Osteoblast (primary cell): ENCODE measurements at regions not wholly inside any gene's neighbourhood (a gene's known extent, or its start where the extent isn't known, plus 50 kb on each side); places are given as distances from the start of the nearest gene placed in this dataset.

Experiments used
- DNase-seq: peaks from one replicate; pipeline ENCODE4 v3.0.0; 2011; ENCODE audit warnings: low spot score, mixed read lengths; ENCODE audit not compliant: insufficient read length; ENCODE audit errors: missing footprints
- H2AFZ ChIP-seq: 2 replicates; pipeline ENCODE4 v1.6.0; 2011; ENCODE audit warnings: mild to moderate bottlenecking, low read length
- H3K27ac ChIP-seq: 2 replicates; pipeline ENCODE4 v1.5.1; 2011; ENCODE audit warnings: mild to moderate bottlenecking, low read depth, low read length, moderate library complexity
- H3K27me3 ChIP-seq: 2 replicates; pipeline ENCODE4 v1.6.0; 2012; ENCODE audit warnings: mild to moderate bottlenecking, control low read depth, inconsistent platforms, low read length, moderate library complexity; ENCODE audit not compliant: insufficient read depth
- H3K36me3 ChIP-seq: 2 replicates; pipeline ENCODE4 v1.5.1; 2011; ENCODE audit warnings: mild to moderate bottlenecking, low read length, control low read depth, moderate library complexity; ENCODE audit not compliant: insufficient read depth
- H3K4me1 ChIP-seq: 2 replicates; pipeline ENCODE4 v1.5.1; 2011; ENCODE audit warnings: mild to moderate bottlenecking, low read length, control low read depth, moderate library complexity; ENCODE audit not compliant: insufficient read depth
- H3K4me2 ChIP-seq: 2 replicates; pipeline ENCODE4 v1.6.0; 2011; ENCODE audit warnings: mild to moderate bottlenecking, low read length; ENCODE audit not compliant: insufficient read depth
- H3K4me3 ChIP-seq: fragments of 200-600 bp; sonication (generic); 3 replicates; pipeline ENCODE4 v1.5.1; 2012; ENCODE audit warnings: mild to moderate bottlenecking, low read length, inconsistent platforms; ENCODE audit not compliant: insufficient read depth
- H3K79me2 ChIP-seq: 2 replicates; pipeline ENCODE4 v1.6.0; 2012; ENCODE audit warnings: mild to moderate bottlenecking, low read length, control low read depth, inconsistent platforms; ENCODE audit not compliant: insufficient read depth
- H3K9me3 ChIP-seq: 2 replicates; pipeline ENCODE4 v1.5.1; 2011; ENCODE audit warnings: low read depth, low read length, control low read depth
- H4K20me1 ChIP-seq: 2 replicates; pipeline ENCODE4 v1.6.0; 2012; ENCODE audit warnings: mild to moderate bottlenecking, low read length, control low read depth; ENCODE audit not compliant: insufficient read depth
- CTCF ChIP-seq: IDR thresholded peaks from 2 replicates; pipeline ENCODE4 v1.5.1; 2011; ENCODE audit warnings: mild to moderate bottlenecking, low read depth, low read length, moderate library complexity; ENCODE audit errors: extremely low read depth

DNA sequence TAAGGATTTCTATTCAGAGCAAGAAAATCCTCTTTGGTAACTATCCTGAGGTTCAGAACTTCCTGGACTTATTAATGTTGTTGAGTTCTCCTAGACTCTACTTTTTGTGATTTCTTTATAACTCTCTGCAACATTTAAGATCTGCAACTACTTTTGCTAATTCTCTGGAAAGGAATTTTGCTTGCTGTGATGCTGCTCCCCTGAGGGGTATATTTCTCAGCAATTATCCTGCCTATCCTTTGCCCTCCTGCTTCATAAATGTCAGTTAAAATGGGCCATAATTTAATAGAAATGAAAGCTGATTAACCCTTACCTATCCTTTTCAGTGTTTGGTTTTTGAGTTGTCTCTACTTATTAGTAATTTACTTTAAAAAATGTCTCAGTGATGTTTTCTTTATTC lies 377.3 kb upstream of the LRRC3B start:
- Histone ChIP-seq H4K20me1 (no peaks in the 10 kb centered on the region), H3K4me2 (no peak overlapping the region), H3K27me3 (no peaks in the 10 kb centered on the region), H3K36me3 (no peaks in the 10 kb centered on the region), H3K27ac (no peak overlapping the region), H3K4me1 (no peaks in the 10 kb centered on the region), H3K4me3 (no peak overlapping the region), H2AFZ (no peak overlapping the region), H3K9me3 (no peaks in the 10 kb centered on the region), H3K79me2 (no peaks in the 10 kb centered on the region)
- no peak for DNase-seq
- no peak for TF ChIP-seq CTCF

DNA sequence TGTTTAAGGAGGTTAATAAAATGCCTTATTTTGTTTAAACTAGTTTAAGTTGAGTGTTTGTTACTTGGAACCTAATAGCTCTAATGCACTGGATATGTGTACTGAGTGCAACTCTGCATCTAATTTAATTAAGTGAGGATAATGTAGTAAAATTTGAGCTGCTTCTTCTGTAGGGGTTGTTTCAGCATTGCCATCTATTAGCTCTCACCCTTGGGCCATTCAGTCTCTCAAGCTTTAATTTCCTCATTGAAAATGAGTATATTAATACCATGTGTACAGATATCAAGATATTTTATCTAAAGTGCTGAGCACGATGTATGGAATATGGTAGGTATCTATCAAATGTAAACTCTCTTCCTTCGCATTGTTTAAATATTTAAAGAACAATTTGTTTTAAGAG lies 375.7 kb upstream of the LRRC3B start:
- Histone ChIP-seq H3K79me2 (no peaks in the 10 kb centered on the region), H3K4me2 (no peak overlapping the region), H3K27me3 (no peaks in the 10 kb centered on the region), H3K27ac (no peak overlapping the region), H4K20me1 (no peaks in the 10 kb centered on the region), H2AFZ (no peak overlapping the region), H3K4me3 (no peak overlapping the region), H3K4me1 (no peaks in the 10 kb centered on the region), H3K9me3 (no peaks in the 10 kb centered on the region), H3K36me3 (no peaks in the 10 kb centered on the region)
- TF ChIP-seq CTCF, result no peak
- DNase-seq, result no peak

GRCh38 chr3:26247712-26248111 lies 374.9 kb upstream of the LRRC3B start:
- Histone ChIP-seq H3K36me3 (no peaks in the 10 kb centered on the region), H3K27me3 (no peaks in the 10 kb centered on the region), H3K4me2 (no peak overlapping the region), H3K4me1 (no peaks in the 10 kb centered on the region), H3K4me3 (no peak overlapping the region), H4K20me1 (no peaks in the 10 kb centered on the region), H2AFZ (no peak overlapping the region), H3K27ac (no peak overlapping the region), H3K79me2 (no peaks in the 10 kb centered on the region), H3K9me3 (no peaks in the 10 kb centered on the region)
- TF ChIP-seq CTCF, result no peak
- no peak for DNase-seq

GRCh38 chr3:26252001-26252400 lies 370.6 kb upstream of the LRRC3B start:
- DNase-seq, result no peak
- no peaks in the 10 kb centered on the region for H3K36me3 ChIP-seq

More at GRCh38 chr3:26252001-26252400, 370.6 kb upstream of the LRRC3B start:
- no peaks in the 10 kb centered on the region for H3K9me3 ChIP-seq
- H3K27me3 ChIP-seq, result no peaks in the 10 kb centered on the region
- TF ChIP-seq CTCF, result no peak
- no peaks in the 10 kb centered on the region for H4K20me1 ChIP-seq
- H2AFZ ChIP-seq, result no peak overlapping the region
- H3K27ac ChIP-seq, result no peak overlapping the region
- no peak overlapping the region for H3K4me2 ChIP-seq
- no peak overlapping the region for H3K4me3 ChIP-seq
- H3K79me2 ChIP-seq, result no peaks in the 10 kb centered on the region
- H3K4me1 ChIP-seq, result no peaks in the 10 kb centered on the region
